Activated CD4-positive, alpha-beta T cell treated with anti-CD3 and anti-CD28 coated beads, Interleukin-2, amount 50 U/mL, for 48 hours (primary cell): ENCODE measurements at regions not wholly inside any gene's neighbourhood (a gene's known extent, or its start where the extent isn't known, plus 50 kb on each side); places are given as distances from the start of the nearest gene placed in this dataset.
"Not testable (repeated sequence)": the region's sequence is repeated elsewhere in the genome, so short reads cannot be mapped to it uniquely, and the experiment has no call there.

Experiments
- DNase-seq, 2 experiments: peaks; one replicate each; pipeline ENCODE4 v3.0.0-alpha.2; 2020

GRCh38 chr7:153701678-153702077 lies 350.5 kb upstream of the DPP6 start:
- DNase-seq, result no peak

GRCh38 chr7:153723892-153724291 lies 328.3 kb upstream of the DPP6 start:
- not testable (repeated sequence) for DNase-seq

- DNase-seq, result not testable (repeated sequence)
Measured at GRCh38 chr7:153731504-153731903, 320.7 kb upstream of the DPP6 start.

GRCh38 chr7:153743434-153743833 lies 308.8 kb upstream of the DPP6 start:
- DNase-seq, result not testable (repeated sequence)

GRCh38 chr7:153747969-153748368 lies 304.2 kb upstream of the DPP6 start:
- not testable (repeated sequence) for DNase-seq

- DNase-seq, result not testable (repeated sequence)
Measured at GRCh38 chr7:153748885-153749284, 303.3 kb upstream of the DPP6 start.

- DNase-seq, result not testable (repeated sequence)
Measured at GRCh38 chr7:153765869-153766268, 286.3 kb upstream of the DPP6 start.

- DNase-seq, result not testable (repeated sequence)
Measured at GRCh38 chr7:153766926-153767325, 285.3 kb upstream of the DPP6 start.

- no peak for DNase-seq
Measured at GRCh38 chr7:153772966-153773365, 279.2 kb upstream of the DPP6 start.

- not testable (repeated sequence) for DNase-seq
Measured at GRCh38 chr7:153776940-153777339, 275.3 kb upstream of the DPP6 start.

GRCh38 chr7:153797363-153797762 lies 254.8 kb upstream of the DPP6 start:
- DNase-seq, result not testable (repeated sequence)

- no peak for DNase-seq
Measured at GRCh38 chr7:153808117-153808516, 244.1 kb upstream of the DPP6 start.

- no peak for DNase-seq
Measured at GRCh38 chr7:153829525-153829924, 222.7 kb upstream of the DPP6 start.

GRCh38 chr7:153832160-153832559 lies 220.0 kb upstream of the DPP6 start:
- DNase-seq, result no peak

- no peak for DNase-seq
Measured at GRCh38 chr7:153835103-153835502, 217.1 kb upstream of the DPP6 start.

- no peak for DNase-seq
Measured at GRCh38 chr7:153835712-153836265, 216.4 kb upstream of the DPP6 start.

- no peak for DNase-seq
Measured at GRCh38 chr7:153838591-153838990, 213.6 kb upstream of the DPP6 start.

GRCh38 chr7:153840861-153841260 lies 211.3 kb upstream of the DPP6 start:
- DNase-seq, result no peak

GRCh38 chr7:153847828-153848227 lies 204.4 kb upstream of the DPP6 start:
- no peak for DNase-seq

- DNase-seq, result no peak
Measured at GRCh38 chr7:153852261-153852660, 199.9 kb upstream of the DPP6 start.

GRCh38 chr7:153858355-153858754 lies 193.8 kb upstream of the DPP6 start:
- DNase-seq, result no peak

GRCh38 chr7:153859239-153859638 lies 193.0 kb upstream of the DPP6 start:
- no peak for DNase-seq

- no peak for DNase-seq
Measured at GRCh38 chr7:153886506-153887441, 165.4 kb upstream of the DPP6 start.
